Esophagus muscularis mucosa (tissue), 4 donors: ENCODE measurements at regions not wholly inside any gene's neighbourhood (a gene's known extent, or its start where the extent isn't known, plus 50 kb on each side); places are given as distances from the start of the nearest gene placed in this dataset.

Experiments used
- CTCF ChIP-seq, 3 experiments: fragments of 200-600 bp in 2 of 3; fragments of 450-650 bp in 1 of 3; sonication (generic) in 2 of 3; IDR thresholded peaks; one replicate each; pipeline ENCODE4 v1.5.1; 2017 to 2019; ENCODE audit warnings: antibody characterized with exemption in 3 of 3, mild to moderate bottlenecking in 2 of 3, moderate library complexity in 1 of 3
- EP300 ChIP-seq: sonication (generic); formaldehyde crosslinking; IDR thresholded peaks from one replicate; pipeline ENCODE4 v1.6.1; 2017; ENCODE audit warnings: antibody characterized with exemption
- POLR2A ChIP-seq: fragments of 450-650 bp; IDR thresholded peaks from one replicate; pipeline ENCODE4 v1.6.1; 2017; ENCODE audit warnings: antibody characterized with exemption, moderate library complexity, mild to moderate bottlenecking, low read depth
- POLR2AphosphoS5 ChIP-seq, 2 donors: sonication (generic); formaldehyde crosslinking; IDR thresholded peaks; one replicate each; pipeline ENCODE4 v1.6.1; 2017; ENCODE audit warnings: antibody characterized with exemption in 2 of 2

- TF ChIP-seq CTCF (IDR thresholded peaks at IDR 0.05) (no peak), EP300 (no peak), POLR2A (no peak), POLR2AphosphoS5 (IDR thresholded peaks at IDR 0.05) (no peak)
Observed at GRCh38 chr12:131513606-131514005, 197.3 kb upstream of the SFSWAP start.
